Prostate gland (tissue), 2 donors: ENCODE measurements at regions not wholly inside any gene's neighbourhood (a gene's known extent, or its start where the extent isn't known, plus 50 kb on each side); places are given as distances from the start of the nearest gene placed in this dataset.

ENCODE experiments used
- DNase-seq: peaks from one replicate; pipeline ENCODE4 v3.0.0-alpha.2; 2019; ENCODE audit warnings: low spot score
- H3K27ac ChIP-seq, 2 donors: fragments of 200-600 bp; sonication (generic); 2 replicates each; pipeline ENCODE4 v1.5.1; 2017 to 2019
- H3K27me3 ChIP-seq: fragments of 200-600 bp; sonication (generic); replicated peaks from 2 replicates; pipeline ENCODE4 v1.5.1; 2019; ENCODE audit not compliant: insufficient read depth
- H3K36me3 ChIP-seq, 2 donors: fragments of 200-600 bp; sonication (generic); 1 replicate in 1 of 2; 2 replicates in 1 of 2; pipeline versions ENCODE4 v1.5.1 to v1.8.1; 2017 to 2019
- H3K4me1 ChIP-seq: fragments of 200-600 bp; sonication (generic); replicated peaks from 2 replicates; pipeline ENCODE4 v1.5.1; 2019
- H3K4me3 ChIP-seq, 2 donors: fragments of 200-600 bp; sonication (generic); 2 replicates each; pipeline ENCODE4 v1.5.1; 2017 to 2019
- H3K9me3 ChIP-seq: fragments of 200-600 bp; sonication (generic); 2 replicates; pipeline ENCODE4 v1.5.1; 2017
- POLR2A ChIP-seq: fragments of 450-650 bp; IDR thresholded peaks from one replicate; pipeline ENCODE4 v1.6.1; 2016; ENCODE audit warnings: antibody characterized with exemption, mild to moderate bottlenecking
- POLR2AphosphoS5 ChIP-seq: sonication (generic); formaldehyde crosslinking; IDR thresholded peaks from one replicate; pipeline ENCODE4 v1.6.1; 2017; ENCODE audit warnings: antibody characterized with exemption
- WGBS: methylation state at CpG from one replicate; pipeline ENCODE4 v1.1.5; 2018; 5-methylcytosine and 5-hydroxymethylcytosine counted together
- intact Hi-C: fragments of 100-400 bp; cut with DNase I; formaldehyde crosslinking; loops from one replicate; pipeline ENCODE4 v1.14.2; 2022
- TF ChIP-seq, protein P1 (sequence below), 4 experiments: fragments of 200-600 bp in 2 of 4; fragments of 450-650 bp in 2 of 4; sonication (generic) in 2 of 4; IDR thresholded peaks; 1 replicate in 3 of 4; 2 replicates in 1 of 4; pipeline ENCODE4 v1.5.1; 2016 to 2019; ENCODE audit warnings: antibody characterized with exemption in 4 of 4, mild to moderate bottlenecking in 2 of 4, moderate library complexity in 2 of 4

DNA sequence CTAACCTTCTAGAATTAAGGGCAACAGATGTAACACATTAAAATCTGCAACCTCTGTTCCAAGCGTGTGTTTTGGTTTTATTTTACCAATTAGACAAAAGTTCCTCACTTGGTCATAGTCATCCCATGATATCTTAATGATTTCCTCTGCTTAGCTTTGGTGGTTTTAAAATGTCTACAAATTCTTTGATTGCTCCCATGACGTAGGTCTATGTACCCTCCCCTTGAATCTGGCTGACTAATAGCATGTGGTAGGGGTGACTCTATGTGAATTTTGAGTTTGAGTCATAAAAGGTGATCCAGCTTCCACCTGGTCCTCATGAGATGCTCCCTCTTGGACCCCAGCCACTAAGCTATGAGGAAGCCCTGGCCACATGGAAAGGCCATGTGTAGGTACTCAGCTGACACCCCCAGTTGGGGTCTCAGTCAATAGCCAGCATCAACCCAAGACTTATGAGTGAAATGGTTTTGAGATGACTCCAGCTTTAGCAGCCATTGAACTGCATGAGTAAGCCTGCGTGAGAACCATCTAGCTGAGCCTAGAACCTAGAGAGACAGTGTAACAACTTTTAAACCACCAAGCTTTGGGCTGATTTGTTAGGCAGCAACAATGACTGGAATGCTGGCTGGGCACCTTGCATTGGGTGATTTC, 247.1 kb downstream of the MSRB3 start:
- WGBS, result 88% methylated on average over 3 of the region's 3 CpGs
- Histone ChIP-seq H3K27ac (no peak overlapping the region), H3K36me3 (no peaks in the 10 kb centered on the region), H3K9me3 (no peaks in the 10 kb centered on the region), H3K27me3 (no peaks in the 10 kb centered on the region), H3K4me3 (no peak overlapping the region), H3K4me1 (no peaks in the 10 kb centered on the region)
- no peak for DNase-seq
- intact Hi-C loops, result no loop called here
- TF ChIP-seq, protein P1, sequence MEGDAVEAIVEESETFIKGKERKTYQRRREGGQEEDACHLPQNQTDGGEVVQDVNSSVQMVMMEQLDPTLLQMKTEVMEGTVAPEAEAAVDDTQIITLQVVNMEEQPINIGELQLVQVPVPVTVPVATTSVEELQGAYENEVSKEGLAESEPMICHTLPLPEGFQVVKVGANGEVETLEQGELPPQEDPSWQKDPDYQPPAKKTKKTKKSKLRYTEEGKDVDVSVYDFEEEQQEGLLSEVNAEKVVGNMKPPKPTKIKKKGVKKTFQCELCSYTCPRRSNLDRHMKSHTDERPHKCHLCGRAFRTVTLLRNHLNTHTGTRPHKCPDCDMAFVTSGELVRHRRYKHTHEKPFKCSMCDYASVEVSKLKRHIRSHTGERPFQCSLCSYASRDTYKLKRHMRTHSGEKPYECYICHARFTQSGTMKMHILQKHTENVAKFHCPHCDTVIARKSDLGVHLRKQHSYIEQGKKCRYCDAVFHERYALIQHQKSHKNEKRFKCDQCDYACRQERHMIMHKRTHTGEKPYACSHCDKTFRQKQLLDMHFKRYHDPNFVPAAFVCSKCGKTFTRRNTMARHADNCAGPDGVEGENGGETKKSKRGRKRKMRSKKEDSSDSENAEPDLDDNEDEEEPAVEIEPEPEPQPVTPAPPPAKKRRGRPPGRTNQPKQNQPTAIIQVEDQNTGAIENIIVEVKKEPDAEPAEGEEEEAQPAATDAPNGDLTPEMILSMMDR (IDR thresholded peaks at IDR 0.05), result no peak
- TF ChIP-seq POLR2A (no peak), POLR2AphosphoS5 (no peak)

DNA sequence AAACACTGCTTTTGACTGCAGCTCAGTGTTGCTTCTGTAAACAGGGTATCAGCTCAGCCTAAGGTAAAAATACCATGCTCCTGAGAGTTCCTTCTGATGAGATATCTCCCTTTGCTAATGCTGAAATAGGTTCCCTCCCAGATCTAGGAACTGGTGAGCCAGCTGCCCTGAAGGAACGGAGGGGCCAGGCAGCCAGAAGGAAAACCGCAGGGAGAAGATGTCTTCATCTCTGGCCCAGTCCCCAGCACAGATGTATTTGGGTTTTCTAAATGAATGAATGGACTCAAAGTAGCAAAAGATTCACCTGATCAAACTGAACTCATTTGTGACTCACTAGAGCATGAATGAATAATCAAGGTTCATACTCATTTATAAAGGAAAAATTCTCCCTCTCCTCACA, 247.8 kb downstream of the MSRB3 start:
- H3K27ac ChIP-seq, result no peak overlapping the region
- TF ChIP-seq, protein P1 (IDR thresholded peaks at IDR 0.05), result no peak
- no peak for TF ChIP-seq POLR2A
- no peak for TF ChIP-seq POLR2AphosphoS5
- intact Hi-C loops, result no loop called here
- no peak overlapping the region for H3K4me3 ChIP-seq
- H3K27me3 ChIP-seq, result no peaks in the 10 kb centered on the region
- H3K4me1 ChIP-seq, result no peaks in the 10 kb centered on the region
- H3K36me3 ChIP-seq, result no peaks in the 10 kb centered on the region
- no peak for DNase-seq
- no peaks in the 10 kb centered on the region for H3K9me3 ChIP-seq
- WGBS, result 93% methylated on average over 2 of the region's 2 CpGs

DNA sequence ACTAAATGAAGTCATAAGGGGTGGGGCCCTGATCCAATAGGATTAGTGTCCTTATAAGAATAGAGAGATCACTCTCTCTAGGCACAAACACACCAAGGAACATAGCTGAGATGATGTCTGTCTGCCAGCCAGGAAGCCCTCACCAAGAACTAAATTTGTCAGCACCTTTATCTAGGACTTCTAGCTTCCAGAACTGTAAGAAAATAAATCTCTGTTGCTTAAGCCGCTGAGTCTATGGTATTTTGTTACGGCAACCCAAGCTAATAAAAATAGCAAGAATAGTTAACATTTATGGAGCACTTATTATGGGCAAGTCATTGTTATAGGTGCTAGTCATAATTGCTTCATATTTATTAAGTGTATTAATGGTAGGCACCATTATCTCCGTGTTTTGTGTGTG, 249.6 kb downstream of the MSRB3 start:
- intact Hi-C loops, result no loop called here
- no peak for DNase-seq
- no peaks in the 10 kb centered on the region for H3K27me3 ChIP-seq
- 87% methylated on average over 3 of the region's 3 CpGs for WGBS
- TF ChIP-seq POLR2AphosphoS5, result no peak
- TF ChIP-seq, protein P1 (IDR thresholded peaks at IDR 0.05), result no peak
- no peak for TF ChIP-seq POLR2A
- no peaks in the 10 kb centered on the region for H3K4me1 ChIP-seq
- no peaks in the 10 kb centered on the region for H3K9me3 ChIP-seq
- no peak overlapping the region for H3K4me3 ChIP-seq
- H3K36me3 ChIP-seq, result no peaks in the 10 kb centered on the region
- H3K27ac ChIP-seq, result no peak overlapping the region

DNA sequence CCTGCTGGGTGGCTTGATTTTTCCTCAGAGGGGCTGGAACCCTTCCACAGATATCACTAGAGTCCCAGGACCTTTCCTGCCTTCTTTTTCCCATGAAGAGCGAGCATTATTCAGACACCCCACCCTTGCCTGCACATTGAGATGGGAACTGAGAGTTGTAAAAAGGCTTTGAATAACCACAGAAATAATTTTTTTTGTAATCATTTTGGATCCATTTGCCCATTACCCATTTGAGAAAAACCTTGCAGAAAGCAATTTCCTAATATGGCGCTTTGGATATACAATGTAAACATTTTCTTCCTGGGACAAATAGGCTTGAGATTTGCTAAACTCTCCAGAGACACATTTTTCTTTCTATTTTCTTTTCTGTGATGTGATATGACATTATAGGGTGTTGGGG, 250.6 kb downstream of the MSRB3 start:
- H3K36me3 ChIP-seq, result no peaks in the 10 kb centered on the region
- DNase-seq, result no peak
- no peaks in the 10 kb centered on the region for H3K9me3 ChIP-seq
- H3K27ac ChIP-seq, result no peak overlapping the region
- intact Hi-C loops, result no loop called here
- H3K27me3 ChIP-seq, result no peaks in the 10 kb centered on the region
- H3K4me3 ChIP-seq, result no peak overlapping the region
- 99% methylated on average over 2 of the region's 2 CpGs for WGBS
- H3K4me1 ChIP-seq, result no peaks in the 10 kb centered on the region
- TF ChIP-seq, protein P1 (IDR thresholded peaks at IDR 0.05), result no peak
- TF ChIP-seq POLR2A, result no peak

DNA sequence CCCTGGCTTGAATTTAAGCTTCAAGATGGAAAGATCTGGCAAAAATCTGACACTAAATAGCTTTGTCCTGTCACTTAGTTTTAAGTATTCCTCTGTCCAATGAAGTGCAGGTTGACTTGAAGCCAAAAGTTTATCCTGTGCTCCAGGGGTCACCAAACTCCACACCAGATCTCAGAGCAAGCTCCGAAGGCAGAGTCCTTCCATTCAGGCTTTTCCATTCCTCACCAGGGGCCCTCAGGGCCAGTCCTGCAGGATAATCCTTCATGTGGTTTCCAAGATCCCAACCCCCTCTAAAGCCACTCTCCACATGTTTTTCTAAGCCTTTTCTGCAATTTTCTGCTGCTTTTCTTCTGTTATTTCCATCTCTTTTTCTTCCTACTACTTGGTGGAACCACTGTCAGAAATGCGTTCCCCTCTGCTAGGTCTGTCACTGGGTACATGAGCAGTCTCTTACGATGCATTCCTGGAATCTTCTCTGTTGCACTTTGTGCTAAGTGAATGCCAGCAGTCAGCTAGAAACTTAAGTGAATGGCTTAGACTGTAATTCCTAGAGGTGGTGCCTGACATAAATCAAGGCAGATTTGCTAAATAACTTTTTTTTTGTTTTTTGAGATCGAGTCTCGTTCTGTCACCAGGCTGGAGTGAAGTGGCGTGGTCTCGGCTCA, 251.4 kb downstream of the MSRB3 start:
- no peak overlapping the region for H3K4me3 ChIP-seq
- H3K27me3 ChIP-seq, result no peaks in the 10 kb centered on the region
- no peaks in the 10 kb centered on the region for H3K9me3 ChIP-seq
- TF ChIP-seq POLR2A (no peak), POLR2AphosphoS5 (no peak)
- TF ChIP-seq, protein P1 (IDR thresholded peaks at IDR 0.05), result no peak
- intact Hi-C loops, result no loop called here
- 96% methylated on average over 7 of the region's 7 CpGs for WGBS
- no peak for DNase-seq
- H3K4me1 ChIP-seq, result no peaks in the 10 kb centered on the region
- no peak overlapping the region for H3K27ac ChIP-seq
- no peaks in the 10 kb centered on the region for H3K36me3 ChIP-seq
